MCF 10A (cell line): ENCODE measurements at regions not wholly inside any gene's neighbourhood (a gene's known extent, or its start where the extent isn't known, plus 50 kb on each side); places are given as distances from the start of the nearest gene placed in this dataset.

Experiments used
- BruUV-seq: library from RNA; stranded (reverse); fragments of 400-500 nt; replicated peaks from 2 replicates; lab custom pipeline; 2021; lab: Mats Ljungman, UMichigan
- CTCF ChIA-PET: fragments of 300-600 bp; sonication (Branson Sonifier 250); formaldehyde crosslinking; extraction: SDS; loops from one replicate; lab custom pipeline; 2021; ENCODE audit warnings: antibody characterized with exemption, inconsistent platforms; lab: Yijun Ruan, JAX
- POLR2A ChIA-PET: fragments of 300-600, 350-650 bp; sonication (Branson Sonifier 250); formaldehyde crosslinking; extraction: SDS; loops from one replicate; lab custom pipeline; 2020; ENCODE audit warnings: antibody characterized with exemption, inconsistent platforms; lab: Yijun Ruan, JAX
- DNase-seq: peaks from one replicate; pipeline ENCODE4 v3.0.0-alpha.2; 2018; ENCODE audit not compliant: unreplicated experiment
- H3K27ac Mint-ChIP-seq: one replicate; pipeline ENCODE4 v1.8.0; 2022; ENCODE audit warnings: mild to moderate bottlenecking, low read depth, mixed read lengths; ENCODE audit not compliant: unreplicated experiment
- H3K27me3 Mint-ChIP-seq: one replicate; pipeline ENCODE4 v1.8.0; 2022; ENCODE audit warnings: mixed read lengths; ENCODE audit not compliant: insufficient read depth, unreplicated experiment
- H3K36me3 Mint-ChIP-seq: one replicate; pipeline ENCODE4 v1.8.0; 2022; ENCODE audit warnings: mild to moderate bottlenecking, moderate library complexity, mixed read lengths; ENCODE audit not compliant: insufficient read depth, unreplicated experiment
- H3K4me1 Mint-ChIP-seq: one replicate; pipeline ENCODE4 v1.8.0; 2022; ENCODE audit warnings: mixed read lengths; ENCODE audit not compliant: insufficient read depth, unreplicated experiment
- H3K4me3 Mint-ChIP-seq: one replicate; pipeline ENCODE4 v1.8.0; 2022; ENCODE audit warnings: mild to moderate bottlenecking, moderate library complexity, mixed read lengths; ENCODE audit not compliant: unreplicated experiment
- H3K9me3 Mint-ChIP-seq: one replicate; pipeline ENCODE4 v1.8.0; 2022; ENCODE audit warnings: mixed read lengths; ENCODE audit not compliant: unreplicated experiment
- CTCF ChIP-seq: fragments of 200-600 bp; IDR thresholded peaks from one replicate; pipeline ENCODE4 v1.8.0; 2022; ENCODE audit warnings: antibody characterized with exemption, mild to moderate bottlenecking; ENCODE audit not compliant: unreplicated experiment
- intact Hi-C: fragments of 100-400 bp; cut with micrococcal nuclease; formaldehyde crosslinking; loops from 2 replicates; pipeline ENCODE4 v1.14.1; 2022

GRCh38 chrX:3963980-3964379, 250.5 kb upstream of the PRKX start:
- no peak overlapping the region for H3K27ac Mint-ChIP-seq
- no peak for TF ChIP-seq CTCF
- intact Hi-C loops = loop anchor here (2.0 to 5.0 kb wide), 2 partner anchors 583 to 1913 kb away; no protein-coding TSS in a partner anchor
- H3K36me3 Mint-ChIP-seq = no peaks in the 10 kb centered on the region
- CTCF ChIA-PET = interaction anchor here (0.6 to 3.3 kb wide), 6 partner anchors 10 to 564 kb away, joined by 3 to 40 read pairs (median 10); no protein-coding TSS in a partner anchor
- H3K4me1 Mint-ChIP-seq = peaks cover 8% of the 10 kb centered on the region
- no peak for DNase-seq
- H3K4me3 Mint-ChIP-seq = no peak overlapping the region
- peaks cover 34% of the 10 kb centered on the region for H3K27me3 Mint-ChIP-seq
- POLR2A ChIA-PET = no interaction called here
- BruUV-seq = no TSS peak
- H3K9me3 Mint-ChIP-seq = no peaks in the 10 kb centered on the region

GRCh38 chrX:3962511-3963311, 249.3 kb upstream of the PRKX start:
- H3K27ac Mint-ChIP-seq = no peak overlapping the region
- intact Hi-C loops = loop anchor here (2.0 to 5.0 kb wide), 2 partner anchors 584 to 1915 kb away; no protein-coding TSS in a partner anchor
- TF ChIP-seq CTCF = peak; percentile 74
- ChIA-PET POLR2A (no interaction called here), CTCF (interaction anchor here (0.6 to 3.3 kb wide), 45 partner anchors 9 to 1982 kb away, joined by 3 to 40 read pairs (median 3); no protein-coding TSS in a partner anchor)
- DNase-seq = peak; percentile 46
- no TSS peak for BruUV-seq
- H3K4me3 Mint-ChIP-seq = peak overlapping the region; percentile 1
- H3K27me3 Mint-ChIP-seq = peaks cover 34% of the 10 kb centered on the region
- H3K9me3 Mint-ChIP-seq = no peaks in the 10 kb centered on the region
- peaks cover 8% of the 10 kb centered on the region for H3K4me1 Mint-ChIP-seq
- no peaks in the 10 kb centered on the region for H3K36me3 Mint-ChIP-seq

GRCh38 chrX:3960952-3961351, 247.5 kb upstream of the PRKX start:
- Mint-ChIP-seq H3K27ac (no peak overlapping the region), H3K4me1 (peaks cover 8% of the 10 kb centered on the region), H3K27me3 (peaks cover 34% of the 10 kb centered on the region), H3K9me3 (no peaks in the 10 kb centered on the region), H3K36me3 (no peaks in the 10 kb centered on the region), H3K4me3 (no peak overlapping the region)
- intact Hi-C loops = loop anchor here (5.0 kb wide), 1 partner anchor 1916 kb away; no protein-coding TSS in a partner anchor
- POLR2A ChIA-PET = no interaction called here
- DNase-seq = no peak
- CTCF ChIA-PET = interaction anchor here (0.6 kb wide), 2 partner anchors 12 to 1612 kb away, joined by 4 to 6 read pairs; no protein-coding TSS in a partner anchor
- BruUV-seq = no TSS peak
- no peak for TF ChIP-seq CTCF

- no peaks in the 10 kb centered on the region for H3K4me1 Mint-ChIP-seq
- no peak for TF ChIP-seq CTCF
- H3K9me3 Mint-ChIP-seq = peaks cover 15% of the 10 kb centered on the region
- DNase-seq = no peak
- H3K36me3 Mint-ChIP-seq = no peaks in the 10 kb centered on the region
- intact Hi-C loops = no loop called here
- BruUV-seq = no TSS peak
- POLR2A ChIA-PET = interaction anchor here (0.6 to 1.5 kb wide), 2 partner anchors 11 to 1750 kb away, joined by 3 read pairs; no protein-coding TSS in a partner anchor
- no peak overlapping the region for H3K4me3 Mint-ChIP-seq
- CTCF ChIA-PET = interaction anchor here (0.6 to 3.2 kb wide), 5 partner anchors 9 to 503 kb away, joined by 3 to 30 read pairs (median 4); no protein-coding TSS in a partner anchor
- H3K27ac Mint-ChIP-seq = no peak overlapping the region
- no peaks in the 10 kb centered on the region for H3K27me3 Mint-ChIP-seq
Observed at GRCh38 chrX:3951859-3952258, 238.4 kb upstream of the PRKX start.
